HG03103 (cell line): ENCODE measurements at regions not wholly inside any gene's neighbourhood (a gene's known extent, or its start where the extent isn't known, plus 50 kb on each side); places are given as distances from the start of the nearest gene placed in this dataset.

Source experiments
- ATAC-seq: cut with Tn5 transposase; IDR thresholded peaks from one replicate; pipeline ENCODE4 v1.9.1; 2021; ENCODE audit warnings: low read depth; ENCODE audit not compliant: unreplicated experiment

DNA sequence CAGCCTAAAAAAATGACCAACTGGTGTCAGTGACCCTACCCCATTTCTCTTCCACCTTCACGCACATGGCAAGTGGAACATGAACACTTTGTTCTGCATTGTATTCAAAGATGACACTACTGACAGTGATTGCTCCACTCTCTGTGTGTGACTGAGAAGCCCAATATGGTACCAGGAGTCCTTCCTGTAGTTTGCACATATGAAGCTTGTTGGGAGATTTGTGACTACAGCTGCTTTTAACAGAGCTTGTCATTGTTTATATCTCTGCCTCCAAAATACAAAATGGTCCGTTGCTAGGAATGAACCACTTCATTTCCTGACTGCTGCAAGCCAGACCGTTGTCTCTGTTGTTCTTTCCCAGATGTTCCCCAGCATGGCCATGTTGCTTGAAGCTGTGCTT lies 140.3 kb upstream of the TCF21 start:
- ATAC-seq: no peak

DNA sequence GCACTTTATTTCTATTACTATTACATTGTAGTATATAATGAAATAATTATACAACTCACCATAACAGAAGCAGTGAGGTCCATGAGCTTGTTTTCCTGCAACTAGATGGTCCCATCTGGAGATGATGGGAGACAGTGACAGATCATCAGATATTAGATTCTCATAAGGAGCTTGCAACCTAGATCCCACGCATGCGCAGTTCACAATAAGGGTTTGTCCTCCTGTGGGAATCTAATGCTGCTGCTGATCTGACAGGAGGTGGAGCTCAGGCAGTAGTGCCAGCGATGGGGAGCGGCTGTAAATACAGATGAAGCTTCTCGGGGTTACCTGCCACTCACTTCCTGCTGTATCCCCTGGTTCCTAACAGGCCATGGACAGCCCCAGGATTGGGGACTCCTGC lies 139.5 kb upstream of the TCF21 start:
- no peak for ATAC-seq

DNA sequence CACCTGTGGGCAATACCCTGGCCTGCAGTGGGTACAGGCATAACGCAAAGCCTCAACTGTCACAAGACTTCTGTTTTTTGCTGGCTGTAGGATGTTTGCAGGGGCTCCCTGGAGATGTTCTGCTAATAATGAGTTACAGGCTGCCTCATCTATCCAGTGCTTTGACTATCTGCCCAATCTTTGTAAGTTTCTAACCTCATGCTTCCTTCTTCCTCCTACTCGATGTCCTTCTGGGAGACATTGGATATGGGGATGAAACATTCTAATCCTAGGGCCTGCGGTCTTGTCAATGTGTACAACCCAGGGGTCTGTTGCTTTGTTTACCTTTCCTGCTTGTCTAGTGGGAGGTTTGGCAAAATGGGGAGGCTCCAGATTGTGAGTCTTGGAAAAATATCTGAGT lies 136.8 kb upstream of the TCF21 start:
- no peak for ATAC-seq

DNA sequence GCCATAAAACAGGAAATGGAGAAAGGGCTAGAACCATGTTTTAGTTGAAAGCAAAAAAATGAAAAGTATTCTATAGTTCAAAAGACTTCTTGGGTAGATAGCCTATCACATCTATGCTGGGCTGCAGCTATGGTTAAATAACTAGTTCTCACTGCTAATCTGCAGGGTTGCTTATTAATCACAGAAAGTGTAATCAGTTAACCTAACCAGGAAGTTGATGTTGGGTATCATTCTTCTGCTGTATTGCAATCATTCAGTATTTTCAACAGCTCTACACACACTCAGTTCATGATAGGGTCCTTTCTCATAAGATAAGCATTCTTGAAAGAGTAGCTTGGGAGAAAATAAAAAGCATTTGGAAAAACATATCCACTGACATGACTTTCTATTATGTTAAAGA lies 135.2 kb upstream of the TCF21 start:
- ATAC-seq: no peak

DNA sequence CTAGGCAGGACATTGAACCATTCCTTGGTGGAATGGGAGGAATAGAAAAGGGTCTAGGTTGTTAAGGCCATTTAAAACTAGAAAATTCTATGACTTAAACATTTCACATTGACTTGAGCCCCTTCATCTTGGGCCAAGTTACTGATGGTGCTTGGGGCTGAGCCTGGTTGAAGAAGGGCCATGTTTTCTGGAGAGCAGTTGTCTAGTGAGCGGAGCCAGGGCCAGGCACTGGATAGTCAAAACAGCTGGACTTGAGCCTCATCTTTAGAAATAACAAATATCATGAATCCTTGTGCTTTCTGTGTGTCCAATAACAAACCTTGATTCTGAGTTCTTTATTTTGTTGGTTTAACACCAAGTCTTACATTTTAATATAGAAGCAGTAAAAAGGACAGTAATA lies 134.6 kb upstream of the TCF21 start:
- no peak for ATAC-seq

DNA sequence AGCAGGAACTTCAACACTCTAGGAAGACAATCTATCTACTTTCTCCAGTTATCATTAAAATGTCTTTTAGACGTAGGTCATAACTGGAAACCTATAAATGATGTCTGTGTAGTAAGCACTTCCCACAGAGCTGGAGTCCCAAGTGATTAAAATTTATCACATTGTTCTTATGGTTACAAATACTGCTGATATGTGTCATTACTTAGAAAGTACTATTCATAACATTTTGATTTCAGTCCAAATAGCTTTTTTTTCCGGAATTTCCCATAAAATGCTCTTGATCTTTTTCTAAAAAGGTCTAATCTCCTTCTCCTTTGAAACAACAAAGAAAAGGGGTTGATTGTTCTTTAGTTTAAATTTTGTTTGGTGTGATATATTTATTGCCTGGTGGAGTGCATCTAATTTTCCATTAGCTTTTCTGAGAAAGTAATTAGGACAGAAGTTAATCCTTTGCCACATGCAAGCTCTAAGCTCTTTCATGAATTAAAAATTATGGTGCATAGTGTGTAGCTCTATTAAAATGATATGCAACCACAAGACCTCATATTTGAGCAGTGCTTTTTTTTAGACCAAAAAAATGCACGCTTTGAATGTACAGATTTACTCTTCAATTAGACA lies 132.7 kb upstream of the TCF21 start:
- ATAC-seq: no peak

DNA sequence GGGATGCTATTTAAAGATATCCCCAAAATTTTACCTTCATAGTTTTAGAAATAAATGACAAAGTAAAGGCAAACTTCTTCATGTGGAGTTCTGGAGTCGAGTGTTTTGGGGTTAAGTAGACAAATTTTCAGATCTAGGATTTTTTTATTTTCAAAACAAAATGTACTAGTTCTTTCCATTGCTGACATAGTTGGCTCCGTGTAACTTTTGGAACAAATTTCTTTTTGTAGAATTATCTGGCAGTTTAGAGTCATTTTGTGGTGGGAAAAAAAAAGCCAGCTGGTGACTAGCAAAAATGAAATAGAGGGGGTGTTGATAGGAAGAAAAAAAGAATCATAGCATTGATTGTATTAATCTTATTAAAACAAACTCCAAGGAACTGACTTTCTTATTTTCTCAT lies 131.6 kb upstream of the TCF21 start:
- no peak for ATAC-seq

DNA sequence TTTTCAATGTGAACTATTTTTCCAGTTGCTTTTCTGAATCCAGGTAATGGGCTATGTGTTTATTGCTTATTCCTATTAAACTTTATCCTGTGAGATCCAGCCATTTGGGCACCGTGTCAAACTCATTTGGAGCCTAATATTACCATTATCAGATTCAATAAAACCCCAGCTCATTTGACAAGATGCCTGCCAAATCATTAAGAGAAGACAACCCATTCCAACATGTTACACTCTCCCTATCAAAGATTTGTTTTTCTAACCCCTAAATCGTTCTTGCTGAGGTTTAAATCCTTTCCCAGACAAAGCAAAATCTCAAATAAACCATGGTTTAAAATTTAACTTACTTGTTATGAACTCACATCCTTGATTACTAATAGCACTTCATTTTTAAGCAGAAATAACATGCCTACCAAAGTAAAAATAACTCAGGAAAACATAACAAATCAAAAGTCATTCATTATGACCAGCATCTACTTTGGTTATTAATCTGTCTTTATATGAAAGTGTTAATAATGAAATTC lies 130.0 kb upstream of the TCF21 start:
- ATAC-seq: no peak

DNA sequence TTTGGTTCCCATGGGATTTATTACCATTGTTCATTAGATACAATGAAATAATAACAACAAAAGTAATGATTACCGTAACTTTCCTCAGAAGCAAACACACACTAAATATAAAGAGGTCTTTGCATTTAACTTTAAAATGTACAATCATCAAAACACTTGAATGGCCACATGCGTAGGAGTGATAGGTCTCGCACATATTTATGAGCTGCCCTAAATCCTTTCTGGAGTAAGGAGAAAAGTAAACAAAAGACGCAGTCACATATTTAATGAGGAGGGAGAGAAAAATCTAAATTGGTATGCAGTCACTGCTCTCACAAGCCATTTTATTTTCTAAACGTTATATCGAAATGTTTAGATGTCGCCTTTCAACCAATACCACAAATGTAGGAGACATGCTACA lies 129.4 kb upstream of the TCF21 start:
- no peak for ATAC-seq

DNA sequence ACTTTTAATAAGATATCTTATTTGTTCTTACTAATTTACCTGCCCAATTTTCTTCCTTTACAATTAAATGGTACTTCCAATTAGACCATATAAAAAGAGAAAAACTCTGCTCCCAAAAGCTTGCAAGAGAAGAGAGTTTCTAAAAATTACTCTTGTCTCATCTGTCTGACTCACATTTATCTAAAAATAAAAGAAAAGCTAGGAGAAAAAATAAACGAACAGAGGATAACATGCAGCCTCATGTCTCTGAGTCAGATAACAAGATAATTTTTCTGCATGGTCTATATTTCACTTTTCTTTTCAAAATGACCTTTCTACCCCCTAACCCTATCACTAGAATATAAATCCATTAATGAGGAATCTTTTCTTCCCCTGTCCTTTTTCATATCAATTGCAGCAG lies 127.2 kb upstream of the TCF21 start:
- ATAC-seq: no peak

DNA sequence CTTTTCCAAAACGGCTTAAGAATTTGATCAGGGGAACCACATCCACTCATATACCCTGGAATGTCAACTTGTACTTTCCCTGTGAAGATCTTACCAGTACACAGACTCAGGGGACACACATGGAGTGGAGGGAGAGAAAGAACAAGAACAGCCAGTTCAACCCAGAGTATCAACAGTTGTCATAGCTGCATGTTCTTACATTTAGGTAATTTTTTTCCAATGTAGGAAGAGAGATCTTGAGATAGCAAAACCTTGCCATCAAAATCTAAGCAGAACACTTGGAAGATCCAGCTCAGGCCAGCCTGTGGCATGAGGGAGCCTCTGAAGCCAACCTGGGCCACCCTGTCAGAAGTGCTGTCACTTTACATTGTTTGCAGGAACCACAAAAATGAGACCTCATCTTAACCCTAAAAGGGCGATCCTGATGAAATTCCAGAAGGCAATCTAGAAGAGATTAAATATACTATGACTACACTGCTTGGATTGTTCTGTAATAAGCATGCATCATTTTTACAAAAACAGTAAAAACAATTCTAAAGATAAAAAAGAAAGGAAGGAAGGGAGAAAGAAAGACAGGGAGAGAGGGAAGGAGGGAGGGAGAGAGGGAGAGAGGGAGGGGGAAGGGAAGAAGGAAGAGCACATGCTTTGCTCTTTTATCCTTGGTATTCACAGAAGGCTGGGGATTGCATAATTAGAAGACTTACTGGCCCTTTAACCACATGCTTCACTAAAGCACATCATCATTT lies 124.7 kb upstream of the TCF21 start:
- ATAC-seq: no peak

DNA sequence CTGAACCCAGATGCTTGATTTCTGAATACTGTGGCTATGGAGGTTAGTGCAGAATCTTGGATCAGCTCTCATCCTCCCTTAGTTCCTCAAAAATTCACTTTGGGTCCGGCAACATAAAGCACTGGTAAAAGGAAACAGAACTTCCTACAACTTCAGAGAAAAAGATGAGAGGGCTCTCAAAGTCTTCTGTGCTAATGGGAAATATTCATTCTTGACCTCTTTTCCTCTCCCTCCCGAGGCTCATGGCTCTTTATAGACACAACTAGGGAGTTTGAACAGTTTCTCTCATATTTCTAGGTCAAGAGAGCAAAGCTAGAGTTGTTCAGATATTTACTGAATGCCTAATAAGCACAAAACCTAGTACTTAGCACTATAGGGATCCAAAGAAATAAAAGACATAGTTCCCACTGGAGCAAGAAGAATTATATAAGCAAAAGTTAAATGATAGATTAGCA lies 124.1 kb upstream of the TCF21 start:
- ATAC-seq: no peak

DNA sequence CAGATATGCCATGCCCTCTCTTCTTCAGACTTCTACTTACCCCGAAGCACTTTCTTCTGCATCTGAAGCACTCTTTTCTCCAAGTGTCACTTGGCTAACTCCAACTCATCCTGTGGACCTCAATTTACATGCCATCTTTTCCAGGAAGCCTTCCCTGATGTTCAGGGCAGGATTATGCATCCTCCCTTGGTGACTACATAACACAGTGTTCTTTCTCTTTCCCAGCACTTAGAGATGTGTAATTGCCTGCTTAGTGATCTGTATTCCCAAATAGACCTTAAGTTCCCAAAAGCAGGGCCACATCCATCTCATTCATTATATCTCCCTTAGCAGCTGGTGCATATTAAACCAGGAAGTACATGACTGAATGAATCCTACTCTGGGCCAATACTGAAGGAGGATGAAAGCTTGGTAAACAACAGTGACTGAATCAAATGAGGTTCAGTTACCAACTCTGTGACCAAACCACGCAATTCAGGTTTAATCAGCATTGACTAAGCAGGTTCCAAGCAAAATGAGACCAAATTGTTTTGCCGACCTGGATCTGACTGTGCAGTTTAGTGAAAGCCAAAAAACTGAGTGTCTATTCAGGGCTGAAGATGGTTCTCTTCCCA lies 121.4 kb upstream of the TCF21 start:
- no peak for ATAC-seq

DNA sequence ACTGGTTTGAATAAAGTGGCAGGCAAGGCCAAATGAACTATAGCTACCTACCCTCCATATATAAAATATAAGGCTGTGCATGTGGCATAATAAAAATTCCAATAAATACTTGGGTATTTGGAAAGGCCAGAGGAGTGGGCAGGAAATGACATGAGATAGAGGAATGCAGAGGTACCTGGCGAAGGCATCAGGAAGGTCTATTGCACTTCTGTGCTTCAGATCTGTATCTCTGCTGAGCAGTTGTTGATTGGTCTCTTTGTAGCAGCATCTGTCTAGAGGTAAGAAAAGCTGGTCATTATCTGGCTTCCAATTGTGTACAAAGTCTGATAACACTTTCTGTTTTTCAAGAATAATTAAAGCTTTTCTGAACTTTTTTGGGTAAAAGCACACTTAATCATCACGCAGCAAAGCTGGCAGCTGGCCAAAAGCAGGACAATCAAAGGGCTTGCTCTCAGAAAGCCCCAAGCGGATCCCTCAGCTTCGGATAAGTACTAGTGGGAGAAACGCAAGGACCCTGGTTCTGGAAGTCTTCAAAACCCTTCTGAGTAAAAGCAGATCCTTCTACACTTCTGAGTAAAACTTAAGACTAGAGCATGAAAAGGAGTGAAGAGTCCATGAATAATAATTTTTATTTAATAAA lies 120.1 kb upstream of the TCF21 start:
- no peak for ATAC-seq

DNA sequence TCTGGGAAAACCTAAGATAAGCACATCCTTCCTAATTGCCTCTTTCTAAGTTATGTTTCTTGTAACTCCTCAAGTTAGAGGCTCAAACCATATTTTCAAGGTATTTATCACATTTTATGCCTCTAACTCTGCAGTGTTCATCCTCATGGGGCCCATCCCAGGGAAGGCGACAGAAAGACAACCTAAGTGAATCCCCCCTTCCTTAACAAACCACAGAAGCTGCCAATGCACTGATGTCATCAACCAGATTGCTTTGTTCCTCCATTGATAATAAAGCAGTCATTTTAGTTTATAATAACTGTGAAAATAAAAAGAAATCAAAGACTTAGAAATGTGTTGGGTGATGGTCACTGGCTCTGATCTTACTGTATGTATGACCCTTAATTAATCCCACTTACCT lies 119.5 kb upstream of the TCF21 start:
- ATAC-seq: no peak

DNA sequence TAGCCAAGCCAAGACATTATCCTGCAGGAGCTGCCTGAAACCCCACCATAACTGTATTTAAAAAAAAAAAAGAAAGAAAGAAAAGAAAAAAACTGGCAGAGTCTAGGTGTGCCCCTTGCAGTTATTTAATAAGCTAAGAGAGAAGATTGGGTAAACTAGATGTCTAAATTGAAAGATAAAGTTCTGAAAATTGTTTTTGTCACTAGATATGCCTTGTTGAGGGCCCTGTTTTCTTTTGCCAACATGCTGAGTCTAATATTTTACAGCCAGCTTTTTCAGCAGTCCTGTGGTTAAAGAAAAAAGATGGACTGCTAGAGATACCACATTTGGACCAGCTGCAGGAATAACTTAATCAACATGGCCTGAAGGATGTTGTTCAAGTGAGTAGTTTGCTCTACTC lies 116.3 kb upstream of the TCF21 start:
- no peak for ATAC-seq

DNA sequence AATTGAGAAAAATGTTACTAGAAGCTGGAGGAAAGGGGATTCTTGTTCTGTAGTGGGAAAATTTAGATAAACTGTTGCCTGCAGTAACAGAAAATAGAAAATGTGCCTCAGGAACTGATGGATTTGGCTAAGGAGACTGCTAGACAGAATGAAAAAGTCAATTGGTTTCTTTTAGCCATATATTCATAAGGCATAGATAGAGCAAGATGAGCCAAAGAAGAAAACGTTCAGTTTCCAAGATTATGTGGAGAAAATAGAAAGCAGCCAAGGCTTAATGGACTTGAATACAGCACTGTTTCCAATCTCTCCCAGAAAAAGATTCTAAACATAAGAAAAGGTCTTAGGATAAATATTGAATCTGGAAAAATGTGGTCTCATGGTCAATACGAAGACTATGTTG lies 115.1 kb upstream of the TCF21 start:
- ATAC-seq: no peak

DNA sequence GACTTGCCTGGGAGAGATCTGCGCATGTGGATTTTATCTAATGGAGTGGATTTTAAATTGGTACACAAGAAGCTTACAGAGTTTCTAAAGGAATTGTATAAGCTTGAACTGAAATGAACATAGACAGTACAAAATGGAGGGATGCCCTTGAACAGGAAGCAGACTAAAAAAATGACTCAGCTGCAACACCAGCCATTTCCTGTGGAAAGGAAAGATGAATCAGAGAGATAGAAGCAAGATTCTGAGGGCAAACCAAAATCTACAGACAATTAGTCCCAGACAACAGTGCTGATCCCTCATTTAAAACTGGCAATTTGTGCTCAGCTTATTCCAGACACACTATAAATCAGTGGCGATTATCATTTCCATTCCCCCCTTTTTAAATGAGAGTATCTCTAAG lies 114.6 kb upstream of the TCF21 start:
- ATAC-seq: no peak

DNA sequence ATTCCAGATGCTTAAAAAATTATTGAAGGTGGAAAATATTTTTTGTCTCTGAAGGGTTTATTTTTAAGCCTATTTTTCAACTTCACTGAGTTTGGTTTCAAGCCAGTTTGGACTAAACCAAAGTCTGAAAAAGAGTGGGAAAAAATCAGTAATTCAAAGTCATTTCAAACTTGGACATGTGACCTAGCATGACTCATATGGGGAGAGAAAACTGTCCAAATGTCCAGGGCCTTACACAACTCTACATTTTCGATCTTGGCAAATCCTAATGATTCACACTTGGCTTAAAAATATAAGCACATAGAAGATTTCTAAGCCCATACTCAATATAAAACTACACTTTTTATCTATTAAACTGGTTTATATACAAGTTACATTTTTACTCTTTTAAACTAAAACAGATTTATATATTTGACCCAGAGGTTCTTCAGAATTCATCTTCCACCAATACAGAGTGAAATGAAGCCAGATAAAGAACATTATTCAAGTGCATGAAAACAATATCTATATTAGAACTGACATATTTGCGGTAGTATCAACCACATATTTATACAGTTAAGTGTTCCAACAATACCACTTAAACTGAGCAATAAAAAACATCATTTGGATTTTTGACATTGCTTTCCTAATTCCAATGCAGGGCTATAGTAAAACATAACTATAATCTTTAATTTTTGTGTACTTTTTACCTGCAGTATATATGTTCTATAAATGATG lies 110.3 kb upstream of the TCF21 start:
- ATAC-seq: no peak

DNA sequence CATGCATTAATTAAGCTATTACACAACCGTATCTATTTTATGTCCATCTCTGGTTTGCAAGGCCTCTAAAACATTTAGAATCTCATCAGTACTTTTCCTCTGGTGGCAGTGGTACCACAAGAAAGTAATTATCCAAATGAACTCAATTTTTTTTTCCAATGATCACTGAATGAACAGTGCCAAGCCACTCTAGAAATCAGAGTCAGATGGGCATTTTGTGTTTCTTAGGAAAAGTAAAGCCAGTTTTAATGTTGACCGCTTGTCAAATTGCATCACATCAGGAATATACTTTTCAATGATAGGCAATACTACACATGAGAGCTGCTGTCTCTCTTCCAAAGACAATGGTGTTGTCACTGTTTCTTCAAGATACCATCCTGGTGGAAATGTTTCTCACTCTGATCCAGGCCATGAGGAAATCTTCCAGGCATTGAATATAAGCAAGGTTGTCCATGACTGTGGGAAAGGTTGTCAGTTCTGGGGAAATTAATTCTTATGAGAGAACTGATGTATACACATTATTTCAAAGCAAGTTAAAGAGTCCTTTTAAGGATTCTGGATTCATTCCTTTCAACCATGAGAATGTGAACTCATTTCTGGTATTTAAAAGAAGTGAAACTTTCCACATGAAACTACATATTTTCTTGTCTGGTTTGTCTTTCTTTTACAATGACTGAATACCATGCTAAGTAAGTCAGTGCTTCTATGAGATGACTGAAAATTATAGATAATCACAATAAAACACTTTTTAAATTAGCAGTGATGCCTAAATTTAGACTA lies 108.8 kb upstream of the TCF21 start:
- ATAC-seq: no peak
